Esophagus muscularis mucosa (tissue), 4 donors: ENCODE measurements at regions not wholly inside any gene's neighbourhood (a gene's known extent, or its start where the extent isn't known, plus 50 kb on each side); places are given as distances from the start of the nearest gene placed in this dataset.

Experiments
- DNase-seq: peaks from one replicate; pipeline ENCODE4 v3.0.0-alpha.2; 2017; ENCODE audit errors: extremely low spot score
- H3K27ac ChIP-seq, 4 donors: fragments of 200-600 bp; sonication (generic); replicated peaks in 1 of 4; 1 replicate in 3 of 4; 2 replicates in 1 of 4; pipeline ENCODE4 v1.5.1; 2016 to 2019; ENCODE audit warnings: mild to moderate bottlenecking in 1 of 4
- H3K27me3 ChIP-seq, 4 donors: fragments of 200-600 bp; sonication (generic); one replicate each; pipeline versions ENCODE4 v1.5.1 to v1.6.0; 2016 to 2019
- H3K36me3 ChIP-seq, 4 donors: fragments of 200-600 bp; sonication (generic); one replicate each; pipeline ENCODE4 v1.5.1; 2016 to 2019
- H3K4me1 ChIP-seq, 4 donors: fragments of 200-600 bp; sonication (generic); one replicate each; pipeline ENCODE4 v1.5.1; 2016 to 2019
- H3K4me3 ChIP-seq, 4 donors: fragments of 200-600 bp; sonication (generic); 1 replicate in 2 of 4; 2 replicates in 2 of 4; pipeline ENCODE4 v1.5.1; 2016 to 2019; ENCODE audit warnings: mild to moderate bottlenecking in 4 of 4, moderate library complexity in 1 of 4
- H3K9me3 ChIP-seq, 4 donors: fragments of 200-600 bp; sonication (generic); 1 replicate in 3 of 4; 2 replicates in 1 of 4; pipeline ENCODE4 v1.5.1; 2016 to 2019
- CTCF ChIP-seq, 3 experiments: fragments of 200-600 bp in 2 of 3; fragments of 450-650 bp in 1 of 3; sonication (generic) in 2 of 3; IDR thresholded peaks; one replicate each; pipeline ENCODE4 v1.5.1; 2017 to 2019; ENCODE audit warnings: antibody characterized with exemption in 3 of 3, mild to moderate bottlenecking in 2 of 3, moderate library complexity in 1 of 3
- EP300 ChIP-seq: sonication (generic); formaldehyde crosslinking; IDR thresholded peaks from one replicate; pipeline ENCODE4 v1.6.1; 2017; ENCODE audit warnings: antibody characterized with exemption
- POLR2A ChIP-seq: fragments of 450-650 bp; IDR thresholded peaks from one replicate; pipeline ENCODE4 v1.6.1; 2017; ENCODE audit warnings: antibody characterized with exemption, moderate library complexity, mild to moderate bottlenecking, low read depth
- POLR2AphosphoS5 ChIP-seq, 2 donors: sonication (generic); formaldehyde crosslinking; IDR thresholded peaks; one replicate each; pipeline ENCODE4 v1.6.1; 2017; ENCODE audit warnings: antibody characterized with exemption in 2 of 2
- WGBS: methylation state at CpG from one replicate; pipeline ENCODE4 v1.1.5; 2018; 5-methylcytosine and 5-hydroxymethylcytosine counted together
- intact Hi-C: fragments of 100-400 bp; cut with DNase I; formaldehyde crosslinking; loops from one replicate; pipeline ENCODE4 v1.15.1; 2023

- no peak for DNase-seq
- Histone ChIP-seq H3K27me3 (no peaks in the 10 kb centered on the region), H3K4me3 (no peak overlapping the region), H3K9me3 (no peaks in the 10 kb centered on the region), H3K4me1 (peaks cover 0 to 9% (median 4%) of the 10 kb centered on the region in 4 donors), H3K36me3 (no peaks in the 10 kb centered on the region), H3K27ac (no peak overlapping the region)
- intact Hi-C loops, result no loop called here
- TF ChIP-seq CTCF (IDR thresholded peaks at IDR 0.05) (no peak), POLR2AphosphoS5 (IDR thresholded peaks at IDR 0.05) (no peak), POLR2A (no peak), EP300 (no peak)
- WGBS, result 83% methylated on average over 7 of the region's 7 CpGs
Observed at GRCh38 chr1:240712014-240712731, 100.2 kb upstream of the GREM2 start.

- no peaks in the 10 kb centered on the region for H3K27me3 ChIP-seq
- H3K4me3 ChIP-seq, result no peak overlapping the region
- no peaks in the 10 kb centered on the region for H3K36me3 ChIP-seq
- H3K9me3 ChIP-seq, result no peaks in the 10 kb centered on the region
- no peak for TF ChIP-seq POLR2A
- TF ChIP-seq CTCF (IDR thresholded peaks at IDR 0.05), result no peak
- TF ChIP-seq POLR2AphosphoS5 (IDR thresholded peaks at IDR 0.05), result no peak
- TF ChIP-seq EP300, result no peak
- no peak for DNase-seq
- 92% methylated on average over 9 of the region's 9 CpGs for WGBS
- peaks cover 0 to 18% (median 10%) of the 10 kb centered on the region in 4 donors for H3K4me1 ChIP-seq
- no peak overlapping the region for H3K27ac ChIP-seq
- intact Hi-C loops, result no loop called here
Observed at GRCh38 chr1:240711020-240711419, 99.1 kb upstream of the GREM2 start.

DNA sequence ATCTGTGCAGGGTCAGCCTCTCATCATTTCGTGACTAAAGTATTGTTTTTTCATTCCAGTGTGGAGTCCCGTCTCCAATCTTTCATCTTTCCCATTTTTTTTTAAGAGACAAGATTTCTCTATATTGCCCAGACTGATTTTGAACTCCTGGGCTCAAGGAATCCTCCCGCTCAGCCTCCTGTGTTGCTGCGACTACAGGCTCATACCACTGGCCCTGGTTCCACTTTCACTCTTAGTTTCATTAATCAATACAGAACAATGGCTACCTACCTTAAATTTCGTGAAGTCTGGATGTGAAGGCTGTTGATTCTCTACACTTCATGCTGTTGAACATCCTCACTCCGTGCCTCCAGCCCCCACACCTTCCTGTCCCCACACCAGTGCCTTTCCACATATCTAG lies 97.7 kb upstream of the GREM2 start:
- H3K27ac ChIP-seq, result no peak overlapping the region
- WGBS, result 53% methylated on average over 6 of the region's 6 CpGs
- no peaks in the 10 kb centered on the region for H3K9me3 ChIP-seq
- H3K36me3 ChIP-seq, result no peaks in the 10 kb centered on the region
- no peak for DNase-seq
- H3K4me1 ChIP-seq, result peaks cover 0 to 23% (median 14%) of the 10 kb centered on the region in 4 donors
- H3K27me3 ChIP-seq, result no peaks in the 10 kb centered on the region
- intact Hi-C loops, result no loop called here
- no peak overlapping the region for H3K4me3 ChIP-seq
- TF ChIP-seq EP300 (no peak), CTCF (IDR thresholded peaks at IDR 0.05) (no peak), POLR2A (no peak), POLR2AphosphoS5 (IDR thresholded peaks at IDR 0.05) (no peak)

DNA sequence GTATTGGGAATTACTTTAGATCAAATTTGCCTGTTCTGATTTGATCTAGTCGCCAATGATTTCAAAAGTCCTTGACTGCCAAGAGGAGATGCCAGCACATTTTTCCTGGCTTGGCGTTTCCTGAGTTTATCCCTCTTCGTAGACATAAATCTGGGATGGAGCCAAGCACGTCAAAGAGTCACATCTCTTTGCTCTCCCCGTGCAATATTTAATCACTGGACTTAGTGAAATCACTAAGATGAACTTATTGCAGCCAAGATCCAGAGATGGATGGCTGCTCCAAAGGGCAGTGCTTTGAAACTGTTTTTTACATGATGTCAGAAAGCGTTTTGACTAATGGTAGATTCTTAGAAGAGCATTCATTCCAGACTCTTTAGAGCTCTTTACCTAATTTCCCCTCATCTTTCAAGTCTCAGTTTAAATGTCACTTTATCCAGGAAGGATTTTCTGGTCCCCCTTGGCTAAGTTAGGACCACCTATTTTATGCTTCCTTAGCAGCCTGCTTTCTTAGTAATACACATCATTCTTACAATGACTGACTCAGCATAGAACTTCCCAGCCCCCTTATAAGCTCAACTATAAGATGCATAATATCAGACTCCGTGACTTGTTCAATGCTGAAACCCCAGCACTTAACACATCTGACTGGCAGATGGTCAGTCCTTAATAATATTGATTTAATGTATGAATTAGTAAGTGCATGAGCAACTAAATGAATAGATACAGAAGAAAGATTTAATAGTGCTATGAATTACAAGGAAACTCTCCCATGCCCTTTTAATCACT lies 94.4 kb upstream of the GREM2 start:
- Histone ChIP-seq H3K27me3 (no peaks in the 10 kb centered on the region), H3K4me3 (no peak overlapping the region), H3K36me3 (no peaks in the 10 kb centered on the region), H3K4me1 (peaks cover 0 to 23% (median 14%) of the 10 kb centered on the region in 4 donors), H3K27ac (no peak overlapping the region), H3K9me3 (no peaks in the 10 kb centered on the region)
- TF ChIP-seq POLR2AphosphoS5 (IDR thresholded peaks at IDR 0.05) (no peak), EP300 (no peak), CTCF (IDR thresholded peaks at IDR 0.05) (no peak), POLR2A (no peak)
- 26% methylated on average over 7 of the region's 7 CpGs for WGBS
- intact Hi-C loops, result no loop called here
- DNase-seq, result no peak
